H1 (cell line): ENCODE measurements at regions not wholly inside any gene's neighbourhood (a gene's known extent, or its start where the extent isn't known, plus 50 kb on each side); places are given as distances from the start of the nearest gene placed in this dataset.

Experiments
- CTCF ChIA-PET: fragments of 300-600 bp; sonication (Branson Sonifier 250); formaldehyde crosslinking; loops from one replicate; lab custom pipeline; 2021; ENCODE audit not compliant: partially characterized antibody; lab: Charles Lee
- POLR2A ChIA-PET: fragments of 300-600 bp; sonication (Branson Sonifier 250); formaldehyde crosslinking; loops from one replicate; lab custom pipeline; 2021; ENCODE audit warnings: inconsistent platforms; ENCODE audit not compliant: partially characterized antibody; lab: Charles Lee
- DNase-seq, 2 experiments: peaks; one replicate each; pipeline versions ENCODE4 v3.0.0 to v3.0.0-alpha.2; 2010 to 2022; ENCODE audit warnings: low spot score in 2 of 2, low read depth in 1 of 2, mixed read lengths in 1 of 2
- FAIRE-seq: peaks from 2 replicates; lab custom pipeline; 2011; peaks lifted over from hg19 to GRCh38; lab: Jason Lieb, UNC
- H2AFZ ChIP-seq: 2 replicates; pipeline ENCODE4 v1.8.1; 2012; ENCODE audit warnings: low read length, inconsistent platforms
- H2AK5ac ChIP-seq: 2 replicates; pipeline ENCODE4 v1.6.1; 2013; ENCODE audit warnings: low read depth, low read length
- H2BK120ac ChIP-seq: replicated peaks from 2 replicates; pipeline ENCODE3; 2013; ENCODE audit warnings: low read depth, low read length, inconsistent platforms
- H2BK12ac ChIP-seq: 2 replicates; pipeline ENCODE4 v1.6.1; 2013; ENCODE audit warnings: low read depth, low read length
- H2BK15ac ChIP-seq: 2 replicates; pipeline ENCODE4 v1.6.1; 2013; ENCODE audit warnings: low read length
- H2BK20ac ChIP-seq: 2 replicates; pipeline ENCODE4 v1.6.1; 2013; ENCODE audit warnings: low read length
- H2BK5ac ChIP-seq: 2 replicates; pipeline ENCODE4 v1.6.1; 2013; ENCODE audit warnings: low read depth, low read length
- H3K14ac ChIP-seq: 2 replicates; pipeline ENCODE4 v1.6.1; 2013; ENCODE audit warnings: inconsistent platforms; ENCODE audit not compliant: insufficient read length
- H3K18ac ChIP-seq: 2 replicates; pipeline ENCODE4 v1.6.1; 2013; ENCODE audit warnings: low read length; ENCODE audit errors: extremely low read depth
- H3K23ac ChIP-seq: 2 replicates; pipeline ENCODE4 v1.6.1; 2013; ENCODE audit warnings: inconsistent platforms; ENCODE audit not compliant: insufficient read length
- H3K23me2 ChIP-seq: 2 replicates; pipeline ENCODE4 v1.6.1; 2013; ENCODE audit warnings: low read depth, low read length
- H3K27ac ChIP-seq: 2 replicates; pipeline ENCODE4 v1.6.1; 2011; ENCODE audit warnings: low read depth, low read length, inconsistent platforms
- H3K27me3 ChIP-seq, 4 experiments: replicated peaks in 1 of 4; 1 replicate in 1 of 4; 2 replicates in 3 of 4; pipeline versions ENCODE4 v1.6.1 to v1.8.1; 2011 to 2013; ENCODE audit warnings: low read length in 3 of 4, mild to moderate bottlenecking in 3 of 4, inconsistent platforms in 2 of 4, mixed read lengths in 2 of 4, moderate library complexity in 1 of 4; ENCODE audit not compliant: control insufficient read depth in 3 of 4, insufficient read depth in 3 of 4; ENCODE audit errors: extremely low read depth in 1 of 4
- H3K36me3 ChIP-seq, 4 experiments: 2 replicates each; pipeline versions ENCODE4 v1.6.1 to v1.8.1; 2011 to 2013; ENCODE audit warnings: mild to moderate bottlenecking in 4 of 4, low read length in 3 of 4, moderate library complexity in 2 of 4, control low read depth in 1 of 4, inconsistent platforms in 1 of 4; ENCODE audit not compliant: insufficient read depth in 4 of 4, control insufficient read depth in 2 of 4
- H3K4ac ChIP-seq: replicated peaks from 2 replicates; pipeline ENCODE3; 2013; ENCODE audit warnings: low read length, low read depth, mixed read lengths, inconsistent platforms; ENCODE audit not compliant: insufficient read length
- H3K4me1 ChIP-seq, 4 experiments: replicated peaks in 1 of 4; 1 replicate in 1 of 4; 2 replicates in 3 of 4; pipeline versions ENCODE4 v1.6.1 to v1.8.1; 2011 to 2013; ENCODE audit warnings: low read length in 3 of 4, inconsistent platforms in 2 of 4, mixed read lengths in 1 of 4; ENCODE audit not compliant: insufficient read depth in 4 of 4, control insufficient read depth in 3 of 4
- H3K4me2 ChIP-seq, 2 experiments: 2 replicates each; pipeline versions ENCODE4 v1.6.1 to v1.8.1; 2011 to 2013; ENCODE audit warnings: low read depth in 2 of 2, low read length in 2 of 2, control low read depth in 1 of 2, inconsistent platforms in 1 of 2, mild to moderate bottlenecking in 1 of 2; ENCODE audit not compliant: insufficient read depth in 1 of 2
- H3K4me3 ChIP-seq, 4 experiments: fragments of 200-600, 300-600 bp in 1 of 4; sonication (generic), shearing (Covaris generic), sonication (Bioruptor Twin) in 1 of 4; 2 replicates each; pipeline versions ENCODE4 v1.5.1 to v1.8.1; 2011 to 2016; ENCODE audit warnings: low read length in 4 of 4, low read depth in 3 of 4, control low read depth in 2 of 4, inconsistent platforms in 2 of 4, mild to moderate bottlenecking in 2 of 4, mixed read lengths in 1 of 4, moderate library complexity in 1 of 4; ENCODE audit not compliant: insufficient read depth in 2 of 4; ENCODE audit errors: extremely low read depth in 1 of 4
- H3K56ac ChIP-seq: replicated peaks from 2 replicates; pipeline ENCODE3; 2013; ENCODE audit warnings: low read depth, mild to moderate bottlenecking, mixed read lengths, low read length, inconsistent platforms; ENCODE audit not compliant: insufficient read length
- H3K79me1 ChIP-seq: 2 replicates; pipeline ENCODE4 v1.6.1; 2013; ENCODE audit warnings: low read depth, low read length, control low read depth
- H3K79me2 ChIP-seq, 2 experiments: 2 replicates each; pipeline versions ENCODE4 v1.6.1 to v1.8.1; 2012 to 2013; ENCODE audit warnings: low read length in 2 of 2, mild to moderate bottlenecking in 2 of 2, inconsistent platforms in 1 of 2; ENCODE audit not compliant: insufficient read depth in 2 of 2, control insufficient read depth in 1 of 2
- H3K9ac ChIP-seq, 4 experiments: replicated peaks in 1 of 4; 1 replicate in 1 of 4; 2 replicates in 3 of 4; pipeline versions ENCODE4 v1.6.1 to v1.8.1; 2011 to 2013; ENCODE audit warnings: low read depth in 3 of 4, low read length in 3 of 4, control low read depth in 2 of 4, mild to moderate bottlenecking in 2 of 4, moderate library complexity in 2 of 4, inconsistent platforms in 1 of 4; ENCODE audit errors: extremely low read depth in 1 of 4
- H3K9me3 ChIP-seq, 2 experiments: 2 replicates each; pipeline versions ENCODE4 v1.6.1 to v1.8.1; 2012 to 2013; ENCODE audit warnings: mild to moderate bottlenecking in 2 of 2, moderate library complexity in 2 of 2, control low read depth in 1 of 2, inconsistent platforms in 1 of 2, low read depth in 1 of 2, low read length in 1 of 2, mixed read lengths in 1 of 2; ENCODE audit not compliant: insufficient read depth in 2 of 2
- H4K20me1 ChIP-seq, 2 experiments: replicated peaks in 1 of 2; 2 replicates each; pipeline versions ENCODE3 to v1.8.1; 2011 to 2013; ENCODE audit warnings: inconsistent platforms in 2 of 2, low read length in 2 of 2, mild to moderate bottlenecking in 1 of 2; ENCODE audit not compliant: insufficient read depth in 2 of 2, control insufficient read depth in 1 of 2
- H4K5ac ChIP-seq: 2 replicates; pipeline ENCODE4 v1.6.1; 2013; ENCODE audit warnings: low read length, low read depth, mixed read lengths, inconsistent platforms; ENCODE audit not compliant: insufficient read length
- H4K8ac ChIP-seq: 2 replicates; pipeline ENCODE4 v1.8.0; 2013; ENCODE audit warnings: mild to moderate bottlenecking, moderate library complexity, low read length, inconsistent platforms; ENCODE audit not compliant: insufficient read depth; ENCODE audit errors: extremely low read depth
- H4K91ac ChIP-seq: replicated peaks from 2 replicates; pipeline ENCODE3; 2013; ENCODE audit warnings: low read length, mixed read lengths, inconsistent platforms; ENCODE audit not compliant: insufficient read length
- CHD2 ChIP-seq: IDR thresholded peaks from 2 replicates; pipeline ENCODE4 v1.6.1; 2012; ENCODE audit warnings: low read length, improper control_type of control experiment
- EGR1 ChIP-seq: IDR thresholded peaks from 2 replicates; pipeline ENCODE4 v1.6.1; 2011; ENCODE audit warnings: low read depth, low read length, borderline replicate concordance
- EP300 ChIP-seq, 2 experiments: IDR thresholded peaks; 1 replicate in 1 of 2; 2 replicates in 1 of 2; pipeline ENCODE4 v1.6.1; 2011 to 2012; ENCODE audit warnings: low read depth in 2 of 2, low read length in 2 of 2, mild to moderate bottlenecking in 2 of 2, borderline replicate concordance in 1 of 2, inconsistent platforms in 1 of 2, moderate library complexity in 1 of 2
- GTF2F1 ChIP-seq: IDR thresholded peaks from 2 replicates; pipeline ENCODE4 v1.6.1; 2012; ENCODE audit warnings: low read depth, low read length, improper control_type of control experiment, borderline replicate concordance
- KDM5A ChIP-seq: fragments of 200-600 bp; IDR thresholded peaks from 2 replicates; pipeline ENCODE4 v1.7.1; 2012; ENCODE audit warnings: mild to moderate bottlenecking, low read length, inconsistent platforms, mixed read lengths
- MAFK ChIP-seq: IDR thresholded peaks from 2 replicates; pipeline ENCODE4 v1.6.1; 2012; ENCODE audit warnings: low read depth, mild to moderate bottlenecking, improper control_type of control experiment, low read length
- NANOG ChIP-seq: IDR thresholded peaks from 2 replicates; pipeline ENCODE4 v1.6.1; 2011; ENCODE audit warnings: low read length, low read depth, mild to moderate bottlenecking, inconsistent platforms; ENCODE audit not compliant: insufficient read depth, poor library complexity, severe bottlenecking
- RAD21 ChIP-seq, 2 experiments: IDR thresholded peaks in 1 of 2; conservative IDR thresholded peaks in 1 of 2; 2 replicates each; pipeline ENCODE4 v1.6.1; 2011; ENCODE audit warnings: low read depth in 2 of 2, low read length in 2 of 2, improper control_type of control experiment in 1 of 2, inconsistent platforms in 1 of 2, mild to moderate bottlenecking in 1 of 2, moderate library complexity in 1 of 2
- SIRT6 ChIP-seq: IDR thresholded peaks from one replicate; pipeline ENCODE4 v1.7.1; 2012; ENCODE audit warnings: low read length, inconsistent platforms
- SP1 ChIP-seq: IDR thresholded peaks from 2 replicates; pipeline ENCODE4 v1.6.1; 2011; ENCODE audit warnings: low read depth, low read length
- WGBS, 2 experiments: shearing (Covaris generic) in 1 of 2; methylation state at CpG; one replicate each; pipeline versions ENCODE4 v1.1.6 to v1.1.7; 2013 to 2015; ENCODE audit warnings: low lambda C conversion rate in 2 of 2, mixed read lengths in 2 of 2, inconsistent platforms in 1 of 2, low coverage in 1 of 2, missing lambda C conversion rate in 1 of 2; ENCODE audit not compliant: insufficient replicate concordance in 2 of 2, insufficient coverage in 1 of 2, insufficient read length in 1 of 2; ENCODE audit errors: extremely low coverage in 1 of 2, missing lambda C conversion rate in 1 of 2; 5-methylcytosine and 5-hydroxymethylcytosine counted together
- TF ChIP-seq, protein P1 (sequence below): IDR thresholded peaks from 2 replicates; pipeline ENCODE4 v1.6.1; 2012; ENCODE audit warnings: inconsistent platforms

DNA sequence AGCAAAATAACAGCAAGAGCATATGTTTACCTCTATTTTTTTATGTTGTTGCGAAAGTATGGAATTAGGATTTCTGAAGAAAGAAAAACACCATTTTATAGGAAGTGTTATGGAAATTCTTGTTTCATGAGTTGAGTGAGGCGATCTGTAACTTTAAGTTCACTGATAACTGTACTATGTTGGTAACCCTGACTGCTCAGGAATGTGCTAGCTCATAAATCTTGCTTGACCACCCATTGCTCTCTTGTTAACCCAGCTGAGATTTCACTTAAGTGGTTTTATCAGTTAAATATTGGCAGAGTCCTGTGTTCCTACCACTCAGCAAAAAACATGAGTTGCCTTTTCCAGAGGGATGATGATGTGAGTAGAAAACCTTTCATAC lies 91.1 kb upstream of the STARD4 start:
- no peak overlapping the region for H3K27ac ChIP-seq

More for the DNA sequence above, 91.1 kb upstream of the STARD4 start:
- no peaks in the 10 kb centered on the region for H3K9me3 ChIP-seq
- DNase-seq (no peak), FAIRE-seq (no peak)
- H2AFZ ChIP-seq = no peak overlapping the region
- no peaks in the 10 kb centered on the region for H3K27me3 ChIP-seq
- H4K91ac ChIP-seq = no peak overlapping the region
- TF ChIP-seq SIRT6 = no peak
- TF ChIP-seq GTF2F1 = no peak
- TF ChIP-seq RAD21 (IDR thresholded peaks at IDR 0.05 in 1 of 2, conservative IDR thresholded peaks at IDR 0.05 in 1 of 2; ENCODE audit: low read depth in 2 of 2, low read length in 2 of 2) = no peak
- TF ChIP-seq CHD2 = no peak
- TF ChIP-seq EP300 (IDR thresholded peaks at IDR 0.05; ENCODE audit: borderline replicate concordance in 1 of 2, low read depth in 2 of 2, low read length in 2 of 2) = no peak
- no peak for TF ChIP-seq SP1
- no peak for TF ChIP-seq MAFK
- no peak for TF ChIP-seq KDM5A
- TF ChIP-seq NANOG = no peak
- TF ChIP-seq, protein P1, sequence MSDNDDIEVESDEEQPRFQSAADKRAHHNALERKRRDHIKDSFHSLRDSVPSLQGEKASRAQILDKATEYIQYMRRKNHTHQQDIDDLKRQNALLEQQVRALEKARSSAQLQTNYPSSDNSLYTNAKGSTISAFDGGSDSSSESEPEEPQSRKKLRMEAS = no peak
- TF ChIP-seq EGR1 = no peak
- no peak overlapping the region for H3K14ac ChIP-seq
- H2BK5ac ChIP-seq = no peak overlapping the region
- H4K20me1 ChIP-seq = no peaks in the 10 kb centered on the region
- no peak overlapping the region for H4K8ac ChIP-seq
- H3K4me2 ChIP-seq = no peak overlapping the region
- H2AK5ac ChIP-seq = no peak overlapping the region
- H3K4me1 ChIP-seq = peaks cover 0 to 2% (median under 1%) of the 10 kb centered on the region in 4 experiments; a peak in 1 of 7 replicates
- no peak overlapping the region for H3K23ac ChIP-seq
- CTCF ChIA-PET = interaction anchor here (1.0 kb wide), 1 partner anchor 14 kb away, joined by 3 read pairs; no protein-coding TSS in a partner anchor
- H3K36me3 ChIP-seq = no peaks in the 10 kb centered on the region
- WGBS, 2 experiments = 97% methylated on average over 2 of the region's 2 CpGs; no CpG with 5 or more reads in 1 of the 2 experiments
- no peak overlapping the region for H3K9ac ChIP-seq
- no peak overlapping the region for H2BK12ac ChIP-seq
- H2BK20ac ChIP-seq = no peak overlapping the region
- H3K23me2 ChIP-seq = no peaks in the 10 kb centered on the region
- H2BK120ac ChIP-seq = no peak overlapping the region
- no peaks in the 10 kb centered on the region for H3K79me2 ChIP-seq
- no peak overlapping the region for H2BK15ac ChIP-seq
- H3K4ac ChIP-seq = no peak overlapping the region
- no peak overlapping the region for H3K18ac ChIP-seq
- H3K56ac ChIP-seq = no peak overlapping the region
- no peaks in the 10 kb centered on the region for H3K79me1 ChIP-seq
- no peak overlapping the region for H4K5ac ChIP-seq
- POLR2A ChIA-PET = no interaction called here
- no peak overlapping the region for H3K4me3 ChIP-seq
